Activated CD4-positive, CD25-positive, alpha-beta regulatory T cell (primary cell): ENCODE measurements at regions not wholly inside any gene's neighbourhood (a gene's known extent, or its start where the extent isn't known, plus 50 kb on each side); places are given as distances from the start of the nearest gene placed in this dataset.

Experiments used
- DNase-seq, 4 experiments: peaks; one replicate each; lab custom pipeline; 2025; lab: John Stamatoyannopoulos, UW

- no peak for DNase-seq
These were observed 98.6 kb downstream of the BCL2L11 start for GRCh38 chr2:111219285-111219684.

- no peak for DNase-seq
These were observed 99.2 kb downstream of the BCL2L11 start for GRCh38 chr2:111219734-111220505.

- no peak for DNase-seq
These were observed 100.2 kb downstream of the BCL2L11 start for GRCh38 chr2:111220962-111221361.

GRCh38 chr2:111221701-111222100, 101.0 kb downstream of the BCL2L11 start:
- DNase-seq = no peak

- no peak for DNase-seq
These were observed 101.6 kb downstream of the BCL2L11 start for GRCh38 chr2:111222204-111222866.

- DNase-seq = no peak
These were observed 105.1 kb downstream of the BCL2L11 start for GRCh38 chr2:111225856-111226255.

GRCh38 chr2:111226876-111227700, 106.4 kb downstream of the BCL2L11 start:
- DNase-seq = no peak

- no peak for DNase-seq
These were observed 107.0 kb downstream of the BCL2L11 start for GRCh38 chr2:111227716-111228141.

GRCh38 chr2:111231532-111232252, 111.0 kb downstream of the BCL2L11 start:
- no peak for DNase-seq

GRCh38 chr2:111235192-111236015, 114.7 kb downstream of the BCL2L11 start:
- no peak for DNase-seq

- no peak for DNase-seq
These were observed 115.3 kb downstream of the BCL2L11 start for GRCh38 chr2:111236025-111236424.

GRCh38 chr2:111238296-111238695, 117.6 kb downstream of the BCL2L11 start:
- no peak for DNase-seq

GRCh38 chr2:111239107-111239506, 118.4 kb downstream of the BCL2L11 start:
- DNase-seq = no peak

- DNase-seq = no peak
These were observed 119.0 kb downstream of the BCL2L11 start for GRCh38 chr2:111239581-111240249.

GRCh38 chr2:111243295-111243694, 122.6 kb downstream of the BCL2L11 start:
- DNase-seq = no peak

GRCh38 chr2:111244864-111245263, 124.2 kb downstream of the BCL2L11 start:
- DNase-seq = no peak

GRCh38 chr2:111246620-111247061, 125.9 kb downstream of the BCL2L11 start:
- no peak for DNase-seq

- DNase-seq = no peak
These were observed 126.8 kb downstream of the BCL2L11 start for GRCh38 chr2:111247491-111247890.

GRCh38 chr2:111249806-111250205, 129.1 kb downstream of the BCL2L11 start:
- DNase-seq = no peak

GRCh38 chr2:111250448-111251030, 129.8 kb downstream of the BCL2L11 start:
- DNase-seq = no peak
